GM19240 (cell line): ENCODE measurements at regions not wholly inside any gene's neighbourhood (a gene's known extent, or its start where the extent isn't known, plus 50 kb on each side); places are given as distances from the start of the nearest gene placed in this dataset.
"Not testable (repeated sequence)": the region's sequence is repeated elsewhere in the genome, so short reads cannot be mapped to it uniquely, and the experiment has no call there.

ENCODE experiments used
- DNase-seq: peaks from one replicate; pipeline ENCODE4 v3.0.0; 2011; ENCODE audit warnings: low spot score; ENCODE audit not compliant: insufficient read length

- DNase-seq = no peak
These were observed 704.3 kb downstream of the TFAP2A start for GRCh38 chr6:9710574-9710973.

- DNase-seq = no peak
These were observed 706.3 kb downstream of the TFAP2A start for GRCh38 chr6:9708600-9708999.

- DNase-seq = no peak
These were observed 709.9 kb downstream of the TFAP2A start for GRCh38 chr6:9704989-9705388.

- DNase-seq = no peak
These were observed 712.0 kb downstream of the TFAP2A start for GRCh38 chr6:9702914-9703313.

- no peak for DNase-seq
These were observed 715.0 kb downstream of the TFAP2A start for GRCh38 chr6:9699888-9700287.

GRCh38 chr6:9697263-9697931 is 717.5 kb downstream of the TFAP2A start:
- DNase-seq = no peak

- no peak for DNase-seq
These were observed 724.5 kb downstream of the TFAP2A start for GRCh38 chr6:9690388-9690787.

GRCh38 chr6:9680727-9681126 is 734.1 kb downstream of the TFAP2A start:
- not testable (repeated sequence) for DNase-seq

- no peak for DNase-seq
These were observed 739.8 kb downstream of the TFAP2A start for GRCh38 chr6:9675122-9675521.

- DNase-seq = no peak
These were observed 755.0 kb downstream of the TFAP2A start for GRCh38 chr6:9659848-9660247.

GRCh38 chr6:9657994-9658393 is 756.9 kb downstream of the TFAP2A start:
- no peak for DNase-seq

- no peak for DNase-seq
These were observed 767.3 kb downstream of the TFAP2A start for GRCh38 chr6:9647599-9647998.

GRCh38 chr6:9647071-9647445 is 767.8 kb downstream of the TFAP2A start:
- no peak for DNase-seq

- DNase-seq = no peak
These were observed 768.4 kb downstream of the TFAP2A start for GRCh38 chr6:9646342-9647070.

- DNase-seq = no peak
These were observed 776.0 kb downstream of the TFAP2A start for GRCh38 chr6:9638861-9639260.

- no peak for DNase-seq
These were observed 780.1 kb downstream of the TFAP2A start for GRCh38 chr6:9634776-9635175.

GRCh38 chr6:9632026-9632425 is 782.8 kb downstream of the TFAP2A start:
- DNase-seq = no peak

GRCh38 chr6:9628819-9629218 is 786.1 kb downstream of the TFAP2A start:
- DNase-seq = no peak

GRCh38 chr6:9627916-9628315 is 787.0 kb downstream of the TFAP2A start:
- DNase-seq = no peak

GRCh38 chr6:9623985-9624384 is 790.9 kb downstream of the TFAP2A start:
- no peak for DNase-seq

- DNase-seq = no peak
These were observed 791.5 kb downstream of the TFAP2A start for GRCh38 chr6:9623228-9623832.

GRCh38 chr6:9621276-9621675 is 793.6 kb downstream of the TFAP2A start:
- DNase-seq = no peak

GRCh38 chr6:9620687-9621086 is 794.2 kb downstream of the TFAP2A start:
- DNase-seq = no peak
